GM12872 (cell line): ENCODE measurements at regions not wholly inside any gene's neighbourhood (a gene's known extent, or its start where the extent isn't known, plus 50 kb on each side); places are given as distances from the start of the nearest gene placed in this dataset.
A peak's percentile ranks its signal among the peaks of the same experiment; 100 is the strongest.

Experiments used
- TF ChIP-seq, protein P1 (sequence below): IDR thresholded peaks from 3 replicates; pipeline ENCODE4 v1.5.1; 2011; ENCODE audit warnings: low read depth, mild to moderate bottlenecking, low read length, moderate library complexity; ENCODE audit not compliant: insufficient read depth

GRCh38 chr5:91652678-91653077 lies 269.6 kb upstream of the ARRDC3 start:
- TF ChIP-seq, protein P1, sequence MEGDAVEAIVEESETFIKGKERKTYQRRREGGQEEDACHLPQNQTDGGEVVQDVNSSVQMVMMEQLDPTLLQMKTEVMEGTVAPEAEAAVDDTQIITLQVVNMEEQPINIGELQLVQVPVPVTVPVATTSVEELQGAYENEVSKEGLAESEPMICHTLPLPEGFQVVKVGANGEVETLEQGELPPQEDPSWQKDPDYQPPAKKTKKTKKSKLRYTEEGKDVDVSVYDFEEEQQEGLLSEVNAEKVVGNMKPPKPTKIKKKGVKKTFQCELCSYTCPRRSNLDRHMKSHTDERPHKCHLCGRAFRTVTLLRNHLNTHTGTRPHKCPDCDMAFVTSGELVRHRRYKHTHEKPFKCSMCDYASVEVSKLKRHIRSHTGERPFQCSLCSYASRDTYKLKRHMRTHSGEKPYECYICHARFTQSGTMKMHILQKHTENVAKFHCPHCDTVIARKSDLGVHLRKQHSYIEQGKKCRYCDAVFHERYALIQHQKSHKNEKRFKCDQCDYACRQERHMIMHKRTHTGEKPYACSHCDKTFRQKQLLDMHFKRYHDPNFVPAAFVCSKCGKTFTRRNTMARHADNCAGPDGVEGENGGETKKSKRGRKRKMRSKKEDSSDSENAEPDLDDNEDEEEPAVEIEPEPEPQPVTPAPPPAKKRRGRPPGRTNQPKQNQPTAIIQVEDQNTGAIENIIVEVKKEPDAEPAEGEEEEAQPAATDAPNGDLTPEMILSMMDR: no peak

DNA sequence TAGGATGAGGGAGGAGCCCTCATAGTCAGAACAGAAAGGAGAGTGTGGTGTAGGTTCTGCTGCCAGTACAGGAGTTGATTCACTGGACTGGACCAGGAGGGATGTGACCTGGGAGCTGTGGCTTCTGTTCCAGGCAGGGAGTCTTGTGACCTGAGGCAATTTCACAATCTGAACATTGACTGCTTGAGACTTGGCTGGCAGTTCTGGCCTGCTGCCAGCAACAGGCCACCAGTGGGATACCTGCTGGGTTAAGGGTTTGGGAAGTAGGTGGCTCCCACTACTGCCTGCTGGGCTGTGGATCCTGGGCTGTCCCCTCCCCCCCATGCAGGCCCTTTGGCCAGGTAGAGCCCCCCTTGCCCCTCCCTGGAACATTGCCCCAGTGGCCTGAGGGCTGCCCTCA lies 268.6 kb upstream of the ARRDC3 start:
- TF ChIP-seq, protein P1: no peak

GRCh38 chr5:91645347-91645746 lies 262.2 kb upstream of the ARRDC3 start:
- TF ChIP-seq, protein P1: no peak

GRCh38 chr5:91643797-91644196 lies 260.7 kb upstream of the ARRDC3 start:
- TF ChIP-seq, protein P1: no peak

GRCh38 chr5:91642581-91642980 lies 259.5 kb upstream of the ARRDC3 start:
- TF ChIP-seq, protein P1: no peak

DNA sequence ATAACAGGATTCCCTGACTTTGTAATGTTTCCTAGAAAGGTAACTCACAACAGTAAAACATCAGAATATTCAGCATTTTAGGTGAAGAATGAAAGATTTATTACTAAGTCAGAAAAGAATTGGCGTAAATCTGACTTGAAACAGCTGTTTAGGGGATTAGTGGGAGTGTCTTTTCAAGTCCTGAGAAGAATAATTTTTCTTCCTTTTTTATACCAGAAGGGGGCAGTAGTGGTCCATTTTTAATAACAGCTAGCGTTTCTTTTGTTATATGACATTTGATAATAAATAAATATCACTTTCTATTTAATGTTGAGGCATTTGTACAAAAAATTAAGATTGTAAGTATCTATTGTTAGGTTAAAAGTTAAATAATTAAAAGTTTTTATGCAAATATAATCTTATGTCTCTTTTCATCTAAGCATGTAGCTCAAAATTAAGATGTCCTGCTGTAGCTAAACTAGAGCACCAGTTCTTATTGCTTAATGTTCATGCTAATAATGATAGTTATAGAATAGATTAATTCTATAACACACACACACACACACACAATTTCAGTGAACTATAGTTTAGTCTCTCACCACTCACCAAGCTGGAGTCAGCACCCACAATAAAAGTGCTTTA lies 258.7 kb upstream of the ARRDC3 start:
- TF ChIP-seq, protein P1: peak; percentile 40; the same call in 2 of the 3 replicates

DNA sequence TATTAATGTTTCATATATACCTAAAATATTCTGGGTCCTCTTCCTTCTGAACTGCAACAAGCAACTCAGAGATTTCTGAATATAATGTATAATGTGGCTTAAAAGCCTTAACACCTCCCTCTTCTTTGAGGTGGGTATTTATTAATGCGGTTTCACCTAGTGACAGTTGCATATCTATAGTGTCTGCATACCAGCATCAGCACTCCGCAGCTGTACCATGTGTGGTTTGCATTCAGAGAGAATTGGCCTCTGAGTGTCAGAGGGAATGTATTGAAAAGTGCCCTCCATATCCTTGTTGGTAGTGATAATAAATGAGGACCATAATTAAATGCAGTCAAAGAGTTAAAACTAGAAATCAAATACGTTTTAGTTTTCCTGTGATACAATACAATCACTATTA lies 256.6 kb upstream of the ARRDC3 start:
- TF ChIP-seq, protein P1: no peak
